MM.1S (cell line): ENCODE measurements at regions not wholly inside any gene's neighbourhood (a gene's known extent, or its start where the extent isn't known, plus 50 kb on each side); places are given as distances from the start of the nearest gene placed in this dataset.

Source experiments
- CTCF ChIP-seq: fragments of 300-600 bp; sonication (generic); IDR thresholded peaks from 2 replicates; pipeline ENCODE4 v1.5.1; 2016; ENCODE audit warnings: antibody characterized with exemption, low read length, mixed read lengths
- EZH2phosphoT487 ChIP-seq: fragments of 300-600 bp; sonication (generic); IDR thresholded peaks from 2 replicates; pipeline ENCODE4 v1.6.1; 2018; ENCODE audit warnings: antibody characterized with exemption, low read length

- TF ChIP-seq CTCF (no peak), EZH2phosphoT487 (no peak)
These were observed 72.3 kb upstream of the ADGRG2 start for GRCh38 chrX:19194285-19195242.
